GM21528 (cell line): ENCODE measurements at regions not wholly inside any gene's neighbourhood (a gene's known extent, or its start where the extent isn't known, plus 50 kb on each side); places are given as distances from the start of the nearest gene placed in this dataset.
"Not testable (repeated sequence)": the region's sequence is repeated elsewhere in the genome, so short reads cannot be mapped to it uniquely, and the experiment has no call there.

Source experiments
- ATAC-seq: cut with Tn5 transposase; IDR thresholded peaks from one replicate; pipeline ENCODE4 v1.9.1; 2021; ENCODE audit warnings: mild to moderate bottlenecking, moderate library complexity; ENCODE audit not compliant: unreplicated experiment, low FRiP score

DNA sequence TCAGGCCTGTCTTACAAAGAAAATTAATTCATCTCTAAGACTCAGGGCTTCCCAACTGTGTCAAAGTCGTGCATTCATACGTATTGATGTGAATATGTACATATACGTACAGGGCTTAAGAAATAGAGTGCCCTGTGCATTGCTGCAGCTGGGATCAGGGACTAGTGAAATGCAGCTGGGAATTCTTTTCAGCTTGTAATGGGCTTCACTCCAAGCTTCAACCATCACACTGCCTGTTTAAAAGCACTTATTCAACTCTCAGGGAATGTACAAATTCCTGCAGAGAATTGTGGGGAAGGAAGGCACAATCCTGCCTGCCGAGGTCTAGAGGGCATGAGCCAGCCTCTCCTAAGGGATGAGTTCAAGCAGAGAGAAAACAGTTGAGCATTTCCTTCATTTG lies 59.6 kb upstream of the MAN2A1 start:
- no peak for ATAC-seq

DNA sequence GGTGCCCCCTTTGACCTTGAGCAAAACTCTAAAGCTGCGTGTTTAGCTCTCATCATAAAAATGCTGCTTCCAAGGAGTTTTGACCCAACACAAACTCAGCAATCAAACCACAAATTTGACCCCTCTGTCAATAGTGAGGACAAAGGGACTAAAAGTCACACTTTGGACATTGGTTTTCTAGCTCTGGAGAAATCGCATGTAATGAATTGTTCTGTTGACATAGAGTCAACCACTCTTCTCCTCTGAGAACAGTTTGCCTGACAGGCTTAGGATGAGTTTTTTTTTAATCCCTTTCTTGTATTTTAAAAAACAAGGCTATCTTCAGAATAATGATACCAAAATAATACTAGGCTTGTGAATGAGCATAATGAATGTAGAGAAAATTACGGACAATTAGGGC lies 61.1 kb upstream of the MAN2A1 start:
- no peak for ATAC-seq

DNA sequence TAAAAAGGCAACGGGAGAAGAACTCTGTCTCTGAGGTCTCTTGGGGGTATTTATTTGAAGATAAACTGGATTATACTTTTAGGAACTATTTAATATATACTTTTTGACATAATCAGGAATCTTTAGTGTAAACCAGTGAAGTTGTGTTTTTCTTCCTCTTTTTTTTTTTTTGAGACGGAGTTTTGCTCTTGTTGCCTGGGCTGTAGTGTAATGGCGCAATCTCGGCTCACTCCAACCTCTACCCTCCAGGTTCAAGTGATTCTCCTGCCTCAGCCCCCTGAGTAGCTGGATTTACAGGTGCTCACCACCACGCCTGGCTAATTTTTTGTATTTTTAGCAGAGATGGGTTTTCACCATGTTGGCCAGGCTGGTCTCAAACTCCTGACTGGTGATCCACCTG lies 68.5 kb upstream of the MAN2A1 start:
- ATAC-seq: not testable (repeated sequence)

DNA sequence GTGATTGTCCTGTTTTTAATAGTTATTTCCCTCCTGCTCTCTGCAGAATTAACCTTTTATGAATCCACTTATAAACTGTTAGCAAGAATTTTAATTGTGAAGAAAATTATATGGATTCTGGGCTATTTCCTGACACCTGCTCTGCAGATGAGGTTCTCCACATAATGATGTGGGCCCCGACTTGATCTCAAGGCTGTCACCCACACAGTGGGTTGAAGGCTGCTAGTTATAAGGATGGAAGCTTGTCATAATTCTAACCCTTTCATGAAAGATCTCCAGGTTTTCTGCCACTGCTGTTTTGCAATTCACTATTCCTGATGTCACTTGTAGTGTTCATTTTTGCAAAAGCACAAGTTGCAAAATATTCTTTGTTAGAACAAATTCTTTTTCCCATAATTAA lies 69.1 kb upstream of the MAN2A1 start:
- ATAC-seq: no peak

DNA sequence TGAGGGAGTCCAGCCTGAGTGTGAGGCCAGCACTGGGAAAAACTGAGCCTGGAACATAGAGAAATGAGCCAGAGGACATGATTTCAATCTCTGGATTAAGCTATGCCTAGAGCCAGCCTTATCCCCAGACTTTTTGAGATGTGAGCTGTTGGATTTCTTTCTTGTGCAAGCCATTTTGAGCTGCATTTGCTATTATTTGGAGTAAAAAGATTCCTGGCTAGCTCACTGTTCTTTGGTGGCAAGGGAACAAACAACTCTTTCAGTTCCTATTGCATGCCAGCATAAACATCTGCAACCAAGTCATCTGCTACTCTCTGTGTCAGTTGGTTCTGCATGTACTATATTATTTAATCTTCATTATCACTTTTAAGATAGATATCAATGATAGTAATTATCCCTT lies 70.1 kb upstream of the MAN2A1 start:
- ATAC-seq: no peak

DNA sequence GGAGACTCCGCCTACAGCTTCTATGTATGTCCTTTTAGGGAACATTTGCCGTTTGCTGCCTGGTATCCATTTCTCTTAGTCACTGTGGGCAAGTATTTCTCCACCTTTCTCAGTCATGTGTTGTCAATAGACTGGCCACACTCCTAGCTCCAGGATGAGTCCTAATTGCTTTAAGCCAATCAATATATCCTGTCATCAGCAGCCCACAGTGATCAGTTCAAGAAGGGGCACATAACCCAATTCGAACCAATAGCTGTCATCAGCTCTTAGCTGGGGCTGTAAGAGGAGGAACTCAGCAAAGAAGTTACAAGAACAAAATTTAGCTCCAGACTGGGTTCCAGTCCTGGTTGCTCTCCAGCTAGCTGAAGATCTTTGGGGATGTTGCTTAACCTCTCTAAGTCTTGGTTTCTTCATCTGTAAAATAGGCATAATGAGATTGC lies 70.7 kb upstream of the MAN2A1 start:
- ATAC-seq: no peak

DNA sequence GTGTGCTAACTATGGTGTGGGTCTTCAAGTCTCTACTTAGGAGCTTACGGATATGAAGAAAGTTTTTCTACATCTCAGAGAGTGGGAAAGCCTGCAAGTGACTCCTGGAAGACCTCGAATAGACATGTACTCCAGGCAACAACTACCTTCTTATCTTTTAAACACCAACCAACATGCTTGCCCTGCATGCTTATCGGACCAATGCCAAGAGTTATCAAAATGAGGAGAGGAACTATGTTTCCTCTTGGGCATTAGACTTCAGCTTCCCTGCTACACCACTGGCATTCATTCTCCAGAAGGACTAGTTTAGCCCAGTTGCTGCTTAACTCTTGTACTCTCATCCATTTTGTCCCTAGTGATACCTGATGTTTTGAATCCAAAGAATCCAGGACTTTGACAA lies 74.7 kb upstream of the MAN2A1 start:
- no peak for ATAC-seq

DNA sequence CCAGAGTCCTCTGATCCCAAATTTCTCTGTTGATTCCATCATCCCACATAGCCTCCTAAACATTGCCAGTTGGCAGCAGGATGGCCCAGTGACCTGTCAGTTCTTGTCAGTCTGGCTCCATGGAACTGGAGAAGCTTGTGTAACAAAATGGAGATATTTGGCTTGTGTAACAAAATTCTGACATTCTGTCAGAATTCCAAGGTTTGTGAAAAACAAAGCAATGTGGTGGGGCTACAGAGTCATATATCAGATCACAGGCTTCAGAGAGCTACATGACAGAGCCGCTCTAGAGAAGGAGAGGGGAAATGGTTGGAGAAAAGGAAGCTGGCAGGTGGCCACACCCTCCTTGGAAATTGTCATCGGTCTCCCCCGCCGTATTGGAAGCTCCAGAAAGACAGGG lies 75.4 kb upstream of the MAN2A1 start:
- ATAC-seq: no peak

DNA sequence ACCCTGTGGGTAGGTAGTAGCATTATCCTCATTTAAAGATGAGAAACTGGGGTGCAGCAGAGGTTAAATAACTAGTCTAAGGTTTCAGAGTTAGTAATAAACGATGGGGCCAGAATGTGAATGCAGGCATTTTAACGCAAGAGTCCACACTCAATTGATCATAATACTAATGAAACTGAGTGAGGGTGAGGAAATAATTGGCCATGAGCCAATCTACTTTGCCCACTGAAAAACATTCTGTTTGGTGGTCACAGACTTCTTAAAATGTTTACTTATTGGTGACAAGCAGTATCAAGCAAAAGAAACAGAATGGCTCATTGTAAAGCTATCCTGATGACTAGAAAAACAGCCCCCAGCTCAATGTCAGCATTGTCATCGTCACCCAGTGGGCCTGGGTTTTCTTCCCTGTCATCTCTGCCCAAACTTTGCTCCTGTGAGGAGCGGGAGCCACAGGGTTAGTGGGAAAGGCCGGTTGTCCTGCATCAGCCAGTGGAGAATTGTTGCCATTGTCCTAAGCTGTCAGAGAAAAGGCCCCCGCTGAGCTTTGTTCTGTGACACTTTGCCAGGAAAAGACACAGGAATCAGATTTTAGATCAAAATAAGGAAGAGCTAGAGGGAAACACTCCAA lies 77.3 kb upstream of the MAN2A1 start:
- no peak for ATAC-seq

DNA sequence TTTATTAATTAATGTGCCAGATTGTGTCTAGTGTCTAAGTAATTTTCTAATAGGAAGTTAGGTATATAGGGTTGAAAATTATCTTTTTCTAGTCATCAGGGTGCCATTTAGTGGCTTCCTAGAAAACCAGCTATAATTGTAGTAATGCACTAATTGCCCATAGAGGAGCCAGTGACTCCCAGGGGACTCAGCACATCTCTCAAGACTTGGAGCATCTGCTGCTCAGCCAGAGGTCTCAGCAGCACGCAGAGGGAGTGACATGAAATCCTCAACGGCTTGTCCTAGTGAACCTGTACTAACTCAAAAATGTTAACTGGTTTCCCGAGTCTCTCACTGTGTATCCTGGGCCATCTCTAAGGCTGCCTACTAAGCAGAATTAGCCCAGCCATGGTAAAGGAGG lies 78.2 kb upstream of the MAN2A1 start:
- no peak for ATAC-seq

DNA sequence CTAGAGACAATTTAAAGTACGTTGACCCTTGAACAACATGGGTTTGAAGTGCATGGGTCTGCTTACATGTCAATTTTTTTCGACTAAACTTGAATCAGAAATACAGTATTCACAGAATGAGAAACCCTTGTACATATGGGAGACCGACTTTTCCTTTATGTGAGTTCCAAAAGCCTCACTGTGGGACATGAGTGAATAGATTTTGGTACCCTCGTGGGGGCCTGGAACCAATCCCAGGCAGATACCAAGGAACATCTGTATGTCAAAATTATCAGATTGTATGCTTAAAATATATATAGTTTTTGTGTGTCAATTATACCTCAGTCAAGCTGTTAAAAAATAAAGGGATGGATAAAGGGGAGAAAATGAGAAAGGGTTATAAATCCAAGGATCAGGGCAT lies 78.7 kb upstream of the MAN2A1 start:
- no peak for ATAC-seq

DNA sequence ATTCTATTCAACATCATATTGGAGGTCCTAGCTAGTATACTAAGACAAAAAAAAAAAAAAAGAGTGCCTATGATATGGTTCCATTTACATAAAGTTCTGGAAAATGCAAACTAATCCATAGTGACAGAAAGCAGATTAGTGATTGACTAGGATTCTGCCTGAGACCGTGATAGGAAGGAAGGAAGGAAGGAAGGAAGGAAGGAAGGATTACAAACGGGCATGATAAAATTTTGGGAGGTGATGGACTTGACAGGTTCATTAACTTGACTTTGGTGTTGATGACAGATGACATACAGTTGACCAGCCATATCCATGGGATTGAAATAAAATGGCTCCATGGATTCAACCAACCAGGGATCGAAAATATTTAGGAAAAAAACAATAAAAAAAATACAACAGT lies 79.1 kb upstream of the MAN2A1 start:
- ATAC-seq: no peak

DNA sequence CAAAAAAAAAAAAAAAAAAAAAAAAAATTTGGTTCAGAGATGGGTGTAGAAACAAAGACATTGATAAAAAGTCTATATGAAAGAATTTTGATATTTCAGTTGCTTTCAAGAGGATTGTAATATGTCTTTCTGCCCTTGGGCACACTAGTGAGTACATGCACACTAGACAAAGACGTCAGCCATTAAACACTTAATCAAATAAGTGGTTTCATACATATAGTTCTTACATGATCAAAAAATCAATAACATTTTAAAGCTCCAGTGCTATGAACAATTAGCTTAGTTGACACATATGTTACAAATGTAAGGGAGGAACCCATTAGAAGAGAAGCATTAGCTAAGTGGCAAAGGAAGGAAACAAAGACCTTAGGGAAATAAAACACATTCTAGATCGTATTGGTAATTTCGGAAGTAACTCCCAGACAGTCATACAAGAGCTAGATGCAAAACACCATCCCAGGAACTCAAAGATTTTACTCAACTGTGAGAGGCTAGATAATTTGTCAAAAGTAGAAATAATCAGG lies 84.5 kb upstream of the MAN2A1 start:
- no peak for ATAC-seq

DNA sequence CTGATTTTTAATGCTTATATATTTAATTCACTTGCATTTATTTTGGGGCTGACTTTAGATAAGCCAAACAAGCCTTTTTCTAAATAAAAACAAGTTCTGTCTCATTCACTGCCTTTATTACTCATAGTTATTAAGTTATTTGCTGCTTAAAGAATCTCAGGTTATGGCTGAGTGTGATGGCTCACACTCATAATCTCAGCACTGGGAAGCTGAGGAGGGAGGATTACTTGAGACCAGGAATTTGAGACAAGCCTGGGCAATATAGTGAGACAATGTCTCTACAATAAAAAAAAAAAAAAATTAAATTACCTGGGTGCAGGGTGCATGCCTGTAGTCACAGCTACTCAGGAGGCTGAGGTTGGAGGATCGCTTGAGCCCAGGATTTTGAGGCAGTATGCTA lies 85.0 kb upstream of the MAN2A1 start:
- ATAC-seq: no peak

DNA sequence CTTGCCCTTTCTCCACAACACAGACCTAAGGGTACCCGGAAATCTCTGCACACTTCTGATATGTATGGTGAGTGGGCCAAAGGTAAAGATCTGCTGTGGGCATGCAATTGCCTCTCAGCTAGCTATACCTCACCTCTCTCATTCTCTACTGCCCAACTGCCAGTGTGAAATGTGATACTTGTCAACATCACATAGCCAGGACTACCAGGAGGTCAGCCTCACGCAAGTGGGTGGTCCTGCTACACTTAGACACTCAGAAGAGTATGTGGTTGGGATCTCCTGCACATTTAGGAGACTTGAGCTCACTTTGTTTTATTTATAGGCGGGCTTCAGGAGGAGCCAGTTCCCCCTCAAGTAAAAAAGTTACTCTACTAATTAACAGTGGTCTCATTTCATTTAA lies 88.0 kb upstream of the MAN2A1 start:
- ATAC-seq: no peak

DNA sequence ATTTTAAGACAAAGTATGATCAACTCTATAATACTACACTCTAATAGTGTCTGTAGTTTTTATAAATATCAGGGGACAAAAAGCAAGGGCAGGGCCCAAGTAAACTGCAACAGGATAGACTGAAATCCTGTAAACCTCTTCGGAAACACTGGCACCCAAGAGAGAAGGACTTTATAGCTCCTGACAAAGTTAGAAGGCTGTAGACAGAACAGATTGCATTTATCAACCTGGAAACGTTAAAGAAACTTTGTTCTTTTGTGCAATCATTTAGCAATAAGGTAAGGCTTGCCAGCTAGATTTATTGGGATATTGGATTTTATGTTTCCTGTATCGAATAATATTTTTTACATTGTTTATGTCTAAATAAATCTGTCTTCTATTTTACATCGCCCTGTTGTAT lies 91.8 kb upstream of the MAN2A1 start:
- ATAC-seq: no peak

DNA sequence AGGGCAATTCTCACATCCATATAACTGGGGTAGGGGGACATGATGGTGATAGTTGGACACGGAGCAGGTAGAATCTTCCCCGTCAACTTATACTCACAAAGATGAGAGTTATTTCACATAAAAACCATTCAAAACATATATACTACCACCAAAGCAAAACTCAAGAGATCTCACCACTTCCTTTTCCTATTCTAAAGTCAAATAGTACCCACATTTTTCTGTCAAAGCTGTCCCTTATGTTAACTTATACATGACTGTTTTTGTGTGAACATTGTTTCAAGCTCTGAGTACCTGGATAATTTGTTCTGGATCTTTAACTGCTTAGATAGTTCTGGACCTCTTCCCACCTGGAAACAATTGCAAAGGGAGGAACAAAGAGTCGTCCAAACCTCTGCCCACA lies 95.5 kb upstream of the MAN2A1 start:
- ATAC-seq: no peak

DNA sequence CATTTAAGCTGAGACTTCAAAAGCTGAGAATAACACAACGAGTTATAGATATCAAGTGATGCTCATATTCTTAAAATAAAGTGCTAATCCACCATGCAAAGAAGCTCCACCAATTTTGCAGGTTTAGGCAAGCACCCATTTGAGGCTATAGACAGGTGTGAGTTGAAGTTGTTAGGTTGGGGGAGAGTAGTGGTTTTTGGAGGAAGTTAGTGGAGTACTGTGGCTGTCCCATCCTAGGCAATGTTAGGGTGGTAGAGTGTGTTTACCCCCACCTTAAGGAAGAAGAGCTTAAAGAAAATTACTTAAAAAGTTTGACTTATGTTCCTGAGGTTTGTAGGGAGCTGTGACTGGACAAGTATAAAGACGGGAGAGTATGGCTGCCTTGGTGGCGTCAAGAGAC lies 98.9 kb upstream of the MAN2A1 start:
- ATAC-seq: no peak

DNA sequence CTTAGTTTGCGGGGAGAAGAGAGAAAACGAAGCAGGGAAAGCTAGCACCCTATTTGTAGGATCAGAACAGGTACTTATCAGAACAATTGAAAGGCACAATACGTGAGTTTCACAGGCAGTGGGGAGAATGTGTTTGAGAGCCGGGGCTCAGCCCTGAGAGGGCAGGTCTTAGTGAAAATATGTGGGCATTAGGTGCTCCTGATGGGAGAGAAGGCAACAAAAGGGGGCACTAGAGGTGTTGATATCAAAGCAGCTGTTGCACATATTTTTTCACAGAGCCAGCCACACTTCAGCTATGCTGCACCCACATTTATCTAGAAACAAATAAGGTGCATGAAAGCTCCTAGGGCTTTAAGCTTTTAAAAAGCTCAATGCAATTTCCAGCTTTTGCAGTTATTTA lies 99.7 kb upstream of the MAN2A1 start:
- ATAC-seq: no peak

DNA sequence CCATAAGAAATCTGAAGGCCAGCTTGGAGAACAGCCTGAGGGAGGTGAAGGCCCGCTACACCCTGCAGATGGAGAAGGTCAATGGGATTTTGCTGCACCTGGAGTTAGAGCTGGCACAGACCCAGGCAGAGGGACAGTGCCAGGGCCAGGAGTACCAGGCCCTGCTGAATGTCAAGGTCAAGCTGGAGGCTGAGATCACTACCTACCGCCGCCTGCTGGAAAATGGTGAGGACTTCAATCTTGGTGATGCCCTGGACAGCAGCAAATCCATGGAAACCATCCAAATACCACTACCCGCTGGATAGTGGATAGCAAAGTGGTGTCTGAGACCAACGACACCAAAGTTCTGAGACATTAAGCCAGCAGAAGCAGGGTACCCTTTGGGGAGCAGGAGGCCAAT lies 100.5 kb upstream of the MAN2A1 start:
- ATAC-seq: no peak

DNA sequence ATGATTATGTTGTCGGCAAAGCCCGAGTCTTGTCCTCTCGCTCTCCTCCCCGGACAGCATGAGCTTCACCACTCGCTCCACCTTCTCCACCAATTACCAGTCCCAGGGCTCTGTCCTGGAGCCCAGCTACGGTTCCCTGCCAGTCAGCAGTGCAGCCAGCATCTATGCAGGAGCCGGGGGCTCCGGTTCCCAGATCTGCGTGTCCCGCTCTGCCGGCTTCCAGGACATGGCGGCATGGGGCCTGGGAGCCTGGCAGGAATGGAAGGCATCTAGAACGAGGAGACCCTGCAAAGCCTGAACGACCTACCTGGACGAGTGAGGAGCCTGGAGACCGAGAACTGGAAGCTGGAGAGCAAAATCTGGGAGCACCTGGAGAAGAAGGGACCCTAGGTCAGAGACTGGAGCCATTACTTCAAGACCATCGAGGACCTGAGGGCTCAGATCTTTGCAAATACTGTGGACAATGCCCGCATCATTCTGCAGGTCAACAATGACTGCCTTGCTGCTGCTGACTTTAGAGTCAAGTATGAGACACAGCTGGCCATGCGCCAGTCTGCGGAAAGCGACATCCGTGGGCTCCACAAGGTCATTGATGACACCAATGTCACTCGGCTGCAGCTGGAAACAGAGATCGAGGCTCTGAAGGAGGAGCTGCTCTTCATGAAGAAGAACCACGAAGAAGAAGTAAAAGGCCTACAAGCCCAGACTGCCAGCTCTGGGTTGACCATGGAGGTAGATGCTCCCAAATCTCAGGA lies 101.3 kb upstream of the MAN2A1 start:
- no peak for ATAC-seq

DNA sequence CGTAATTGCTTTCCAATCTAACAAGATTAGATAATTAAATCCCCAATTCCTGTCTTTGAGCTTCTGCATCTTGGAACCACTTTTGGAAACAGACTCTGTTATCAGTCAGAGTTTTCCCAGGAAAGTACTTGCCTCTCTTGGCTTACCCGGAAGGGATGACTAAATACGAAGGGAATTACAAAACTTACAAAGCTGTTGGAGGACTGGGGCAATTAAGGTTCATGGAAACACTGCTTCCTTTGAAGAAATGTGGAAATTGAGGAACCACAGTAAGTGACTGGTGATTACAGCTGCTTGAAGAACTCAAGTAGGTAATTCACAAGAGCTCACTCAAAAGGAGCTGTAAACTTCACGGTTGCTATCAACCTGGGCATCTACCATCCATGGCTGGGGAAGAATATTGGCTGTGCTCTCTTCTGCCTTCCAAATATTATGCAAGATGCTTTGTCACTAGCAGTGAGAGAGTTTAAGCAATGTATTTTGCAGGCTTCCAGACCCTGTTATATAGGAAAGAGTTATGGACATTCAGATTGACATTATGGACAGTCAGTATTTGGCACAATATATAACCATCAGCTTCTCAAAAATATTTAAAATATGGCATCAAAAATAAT lies 104.6 kb upstream of the MAN2A1 start:
- ATAC-seq: no peak
